Gastroesophageal sphincter (tissue), 3 donors: ENCODE measurements at regions not wholly inside any gene's neighbourhood (a gene's known extent, or its start where the extent isn't known, plus 50 kb on each side); places are given as distances from the start of the nearest gene placed in this dataset.

Source experiments
- CTCF ChIP-seq, 4 experiments: fragments of 200-600 bp in 2 of 4; fragments of 450-650 bp in 2 of 4; sonication (generic) in 1 of 4; IDR thresholded peaks; one replicate each; pipeline ENCODE4 v1.5.1; 2017 to 2019; ENCODE audit warnings: antibody characterized with exemption in 4 of 4, mild to moderate bottlenecking in 2 of 4, moderate library complexity in 2 of 4
- EP300 ChIP-seq: sonication (generic); formaldehyde crosslinking; IDR thresholded peaks from one replicate; pipeline ENCODE4 v1.6.1; 2017; ENCODE audit warnings: antibody characterized with exemption, mild to moderate bottlenecking
- POLR2A ChIP-seq, 2 donors: fragments of 450-650 bp; IDR thresholded peaks; one replicate each; pipeline ENCODE4 v1.6.1; 2017; ENCODE audit warnings: antibody characterized with exemption in 2 of 2, mild to moderate bottlenecking in 2 of 2, moderate library complexity in 1 of 2
- POLR2AphosphoS5 ChIP-seq: sonication (generic); formaldehyde crosslinking; IDR thresholded peaks from one replicate; pipeline ENCODE4 v1.6.1; 2017; ENCODE audit warnings: antibody characterized with exemption

GRCh38 chr12:92431146-92431545 is 271.6 kb upstream of the PLEKHG7 start:
- TF ChIP-seq CTCF (IDR thresholded peaks at IDR 0.05) = no peak
- no peak for TF ChIP-seq POLR2AphosphoS5
- TF ChIP-seq POLR2A (IDR thresholded peaks at IDR 0.05) = no peak
- no peak for TF ChIP-seq EP300
